HUDEP-2 (cell line): ENCODE measurements at regions not wholly inside any gene's neighbourhood (a gene's known extent, or its start where the extent isn't known, plus 50 kb on each side); places are given as distances from the start of the nearest gene placed in this dataset.
"Not testable (repeated sequence)": the region's sequence is repeated elsewhere in the genome, so short reads cannot be mapped to it uniquely, and the experiment has no call there.

Source experiments
- DNase-seq, 76 experiments: peaks; one replicate each; lab custom pipeline; 2025; ENCODE audit not compliant: unreplicated experiment in 76 of 76; lab: John Stamatoyannopoulos, UW

DNA sequence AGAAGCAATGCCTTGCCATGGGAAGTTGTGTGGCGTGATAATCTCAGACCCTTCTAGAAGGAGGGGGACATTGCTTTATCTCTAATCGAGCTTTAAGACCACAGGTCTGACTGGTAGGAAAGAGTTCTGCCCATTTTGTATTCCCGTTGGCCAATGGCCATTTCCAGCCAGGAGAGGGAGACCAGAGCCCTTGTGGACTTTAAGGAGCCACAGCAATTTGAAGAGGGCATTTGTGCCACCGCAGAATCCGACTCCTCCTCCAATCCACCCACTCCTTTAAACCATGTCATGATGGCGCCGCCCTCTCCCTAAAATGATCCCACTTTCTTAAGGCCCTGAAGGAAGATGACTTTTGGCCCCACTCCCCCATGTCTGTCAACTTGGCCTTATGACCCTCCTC lies 560.5 kb upstream of the ADAMTS16 start:
- DNase-seq: no peak

DNA sequence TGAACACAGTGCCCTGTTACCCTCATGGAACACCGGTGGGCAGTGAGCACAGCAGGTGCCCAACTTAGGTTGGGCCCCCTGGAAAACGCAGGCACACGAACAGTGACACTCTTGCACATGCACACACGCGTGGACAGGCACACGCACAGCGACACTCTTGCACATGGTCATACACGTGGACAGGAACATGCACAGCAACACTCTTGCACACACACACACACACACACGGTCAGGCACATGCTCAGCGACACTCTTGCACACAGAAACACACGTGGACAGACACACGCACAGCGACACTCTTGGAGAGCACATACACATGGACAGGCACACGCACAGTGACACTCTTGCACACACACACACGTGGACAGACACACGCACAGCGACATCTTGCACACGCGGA lies 559.4 kb upstream of the ADAMTS16 start:
- no peak for DNase-seq

DNA sequence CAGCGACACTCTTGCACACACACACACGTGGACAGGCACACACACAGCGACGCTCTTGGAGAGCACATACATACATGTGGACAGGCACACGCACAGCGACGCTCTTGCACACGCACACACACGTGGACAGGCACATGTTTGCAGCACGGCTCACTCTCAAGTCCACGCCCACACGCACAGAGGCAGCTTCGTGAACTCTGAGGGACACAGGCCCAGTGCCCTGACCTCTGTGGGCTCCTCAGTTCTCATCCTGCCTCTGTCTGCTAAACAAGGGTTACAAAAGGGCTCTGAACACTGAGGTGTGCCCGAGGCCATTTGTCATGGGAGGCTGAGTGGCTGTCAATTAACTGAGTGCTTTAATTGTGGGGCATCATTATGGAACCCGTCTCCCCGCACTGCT lies 558.8 kb upstream of the ADAMTS16 start:
- DNase-seq: no peak

DNA sequence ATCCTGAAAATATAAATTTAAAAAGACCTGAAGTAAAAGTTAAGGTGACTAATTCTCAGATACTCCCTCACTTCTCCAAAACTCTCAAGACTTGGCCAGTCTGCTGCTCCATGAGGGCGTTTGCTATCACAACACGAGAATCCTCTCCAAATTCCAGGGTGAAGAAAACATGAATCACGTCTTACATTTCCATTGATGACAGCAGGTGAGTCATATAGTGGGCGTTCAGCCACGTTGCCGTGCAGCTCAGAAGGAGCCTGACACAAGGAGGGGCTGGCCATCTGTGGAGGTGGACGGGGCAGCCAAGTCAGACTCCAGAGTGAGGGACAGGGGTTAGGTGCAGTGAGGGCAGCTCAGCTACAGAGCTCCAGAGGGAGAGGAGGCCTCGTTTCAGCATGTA lies 555.1 kb upstream of the ADAMTS16 start:
- DNase-seq: no peak

DNA sequence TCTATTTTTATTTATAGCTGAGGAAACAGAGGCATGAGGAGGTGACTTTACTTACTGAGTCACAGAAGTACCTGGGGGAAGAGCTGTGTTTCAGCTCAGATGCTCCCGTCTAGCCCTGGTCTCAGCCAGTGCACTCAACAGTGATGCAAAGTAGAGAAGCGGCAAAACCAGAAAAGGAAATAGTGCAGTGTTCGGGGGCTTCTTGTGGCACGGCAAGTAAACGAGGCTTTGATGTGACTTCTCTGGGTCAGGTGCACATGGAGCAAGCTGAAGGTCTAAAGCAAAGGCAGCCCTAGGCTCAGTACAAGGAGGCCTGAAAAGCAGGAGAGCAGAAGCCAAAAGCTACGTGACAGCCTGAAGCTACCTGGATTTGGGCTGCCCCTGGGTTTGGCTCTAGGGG lies 526.7 kb upstream of the ADAMTS16 start:
- DNase-seq: no peak

DNA sequence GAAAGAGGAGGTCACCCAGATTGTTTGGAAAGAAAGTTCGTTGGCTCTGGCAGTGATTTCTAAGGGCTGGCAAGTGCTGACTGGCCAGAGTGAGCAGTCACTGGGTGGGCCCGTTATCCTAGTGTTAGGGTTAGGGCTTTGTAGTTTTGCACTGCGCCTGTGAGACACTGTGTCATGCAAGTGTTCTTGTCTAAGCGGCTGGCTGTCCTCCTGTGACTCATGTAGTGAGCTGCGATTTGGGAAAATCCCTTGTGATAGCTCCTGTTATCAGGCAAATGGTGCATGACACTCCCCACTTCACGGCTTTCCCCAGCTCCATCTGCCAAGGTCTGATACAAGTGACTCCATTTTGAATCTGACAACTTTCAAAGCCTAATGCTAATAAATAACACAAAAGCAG lies 526.0 kb upstream of the ADAMTS16 start:
- DNase-seq: no peak

DNA sequence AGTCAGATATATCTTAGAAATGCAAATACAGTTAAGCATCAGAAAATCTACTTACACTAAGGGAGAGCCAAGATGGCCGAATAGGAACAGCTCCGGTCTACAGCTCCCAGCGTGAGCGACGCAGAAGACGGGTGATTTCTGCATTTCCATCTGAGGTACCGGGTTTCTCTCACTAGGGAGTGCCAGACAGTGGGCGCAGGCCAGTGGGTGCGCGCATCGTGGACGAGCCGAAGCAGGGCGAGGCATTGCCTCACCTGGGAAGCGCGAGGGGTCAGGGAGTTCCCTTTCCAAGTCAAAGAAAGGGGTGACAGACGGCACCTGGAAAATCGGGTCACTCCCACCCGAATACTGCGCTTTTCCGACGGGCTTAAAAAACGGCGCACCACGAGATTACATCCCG lies 524.8 kb upstream of the ADAMTS16 start:
- DNase-seq: not testable (repeated sequence)

DNA sequence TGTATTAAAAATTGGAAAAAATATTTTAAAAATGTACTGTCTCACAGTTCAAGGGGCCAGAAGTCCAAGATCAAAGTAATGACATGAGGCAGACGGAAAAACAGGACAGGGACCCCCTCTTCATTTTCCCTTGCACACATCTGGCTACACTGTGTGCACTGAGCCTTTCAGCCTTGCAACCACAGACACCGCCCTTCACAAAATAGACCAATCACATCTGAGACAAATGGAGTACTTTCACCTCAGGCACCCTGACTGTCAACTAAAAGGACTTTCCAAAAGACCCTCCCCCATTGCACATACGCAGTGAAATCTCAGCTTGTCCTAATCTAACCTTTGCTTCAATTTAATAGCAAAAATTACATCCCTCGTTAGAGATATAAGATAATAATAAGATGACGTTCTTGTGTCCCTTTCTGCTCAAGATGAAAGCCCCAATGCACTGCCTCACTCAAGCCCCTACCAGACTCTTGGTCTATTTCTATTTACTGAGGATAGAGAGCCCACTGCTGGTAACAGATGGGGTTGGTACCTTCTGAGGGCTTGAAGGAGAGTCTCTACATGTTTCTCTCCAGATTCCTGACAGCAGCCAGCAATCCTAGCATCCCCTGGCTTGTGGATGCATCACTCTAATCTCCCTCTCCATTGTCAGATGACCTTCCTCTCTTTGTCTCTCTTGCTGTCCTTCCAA lies 514.8 kb upstream of the ADAMTS16 start:
- no peak for DNase-seq

DNA sequence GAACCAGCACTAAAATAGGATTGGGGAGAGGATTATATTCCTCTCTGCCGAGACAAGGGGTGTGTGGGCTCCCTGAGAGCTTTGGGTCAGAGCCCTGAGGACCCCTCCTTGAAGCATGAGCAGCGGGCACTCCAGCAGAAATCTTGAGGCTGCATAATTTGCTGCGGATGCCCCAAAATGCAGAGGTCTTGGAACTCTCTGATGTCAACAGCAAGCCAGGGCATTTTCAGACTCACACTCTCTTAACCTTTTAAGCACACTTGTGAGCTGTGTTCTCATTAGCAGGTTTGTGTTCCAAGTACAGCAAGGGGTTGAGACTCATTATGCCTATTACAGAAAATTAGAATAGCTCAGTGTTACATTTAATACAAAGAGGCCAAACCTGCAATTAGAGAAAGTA lies 513.0 kb upstream of the ADAMTS16 start:
- DNase-seq: no peak

DNA sequence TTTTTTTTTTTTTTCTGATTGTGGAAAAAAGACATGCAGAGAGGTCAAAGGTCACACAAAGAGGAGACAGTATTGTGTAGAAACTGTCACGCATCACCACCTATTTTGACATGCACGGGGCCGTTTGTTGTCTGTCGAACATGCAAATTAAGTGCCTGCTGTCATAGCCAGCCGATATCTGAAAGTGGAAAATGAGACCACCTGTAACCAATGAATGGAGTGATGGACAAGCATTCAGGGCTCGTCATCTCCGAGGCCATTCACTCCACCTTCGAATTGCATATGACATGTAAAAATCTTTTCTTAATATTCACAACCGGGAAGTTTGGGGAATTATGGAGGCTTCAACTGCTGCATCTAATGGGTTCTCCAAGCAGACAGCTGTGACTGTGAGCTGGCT lies 512.2 kb upstream of the ADAMTS16 start:
- DNase-seq: no peak

DNA sequence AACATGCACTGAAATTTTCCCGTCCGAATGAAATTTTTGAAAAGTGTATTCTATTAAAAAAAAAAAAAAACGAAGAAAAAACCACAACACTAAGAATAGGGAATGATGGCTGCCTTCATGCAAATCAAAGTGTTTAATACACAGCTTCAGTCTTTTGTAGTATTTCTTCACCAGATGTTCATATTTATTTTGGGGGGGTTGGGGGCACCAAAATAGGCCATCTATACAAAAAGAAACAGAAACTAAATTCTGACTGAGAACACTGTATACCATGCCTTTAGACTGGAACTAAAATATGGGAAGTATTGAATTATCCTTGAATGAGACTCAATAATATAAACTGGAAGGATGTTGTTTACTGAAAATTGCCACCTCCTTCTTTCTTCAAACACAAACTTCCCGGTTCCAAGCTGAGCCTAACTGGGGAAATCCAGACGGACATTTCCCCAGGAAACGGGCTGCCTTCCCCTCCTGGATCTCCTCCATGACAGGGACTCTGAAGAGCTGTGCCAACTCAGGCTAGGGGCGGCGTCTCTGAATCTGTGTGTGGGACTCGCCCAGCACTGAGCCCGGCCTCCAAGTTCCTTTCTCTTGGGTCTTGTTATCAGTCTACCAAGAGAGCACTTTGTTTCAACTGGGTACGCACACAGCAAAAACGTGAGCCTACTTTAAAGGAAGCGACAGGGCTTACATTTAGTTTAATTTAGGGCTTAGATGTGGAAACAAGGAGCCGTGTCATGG lies 511.3 kb upstream of the ADAMTS16 start:
- no peak for DNase-seq

DNA sequence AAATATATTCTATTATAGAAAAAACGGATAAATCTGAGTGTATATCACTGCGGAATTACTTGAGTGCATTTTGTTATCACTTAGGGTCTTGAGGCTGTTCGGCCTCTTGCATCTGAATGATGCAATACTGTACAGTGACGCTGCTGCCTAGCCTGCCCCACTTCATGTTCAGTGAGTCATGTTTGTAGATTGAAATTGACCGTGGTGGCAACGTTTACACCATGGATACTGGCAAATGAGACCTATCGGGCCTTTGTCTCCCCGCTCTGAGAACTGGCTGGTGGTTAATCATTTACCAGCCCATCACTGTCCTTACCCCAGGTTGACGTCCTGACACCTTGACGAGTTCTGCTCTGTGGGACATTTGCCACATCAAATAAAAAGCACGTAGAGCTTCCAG lies 510.1 kb upstream of the ADAMTS16 start:
- no peak for DNase-seq

DNA sequence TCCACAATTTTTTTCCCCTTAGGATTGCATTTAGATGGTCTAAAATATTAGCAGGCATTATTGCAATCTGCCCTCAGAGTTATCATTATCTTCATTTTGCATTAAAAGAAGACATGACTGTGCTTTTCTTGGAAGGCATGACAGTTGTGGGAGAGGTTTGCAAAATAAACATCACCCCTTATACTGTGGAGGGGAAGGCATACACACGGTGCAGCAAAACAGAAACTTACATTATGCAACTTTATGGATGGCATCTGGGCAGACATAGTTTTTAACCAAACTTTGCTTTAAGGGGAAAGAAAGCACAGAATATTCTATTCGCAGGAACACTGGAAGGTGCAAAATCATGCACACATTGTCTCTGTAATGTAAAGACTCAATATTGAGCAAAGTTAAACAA lies 505.8 kb upstream of the ADAMTS16 start:
- no peak for DNase-seq

DNA sequence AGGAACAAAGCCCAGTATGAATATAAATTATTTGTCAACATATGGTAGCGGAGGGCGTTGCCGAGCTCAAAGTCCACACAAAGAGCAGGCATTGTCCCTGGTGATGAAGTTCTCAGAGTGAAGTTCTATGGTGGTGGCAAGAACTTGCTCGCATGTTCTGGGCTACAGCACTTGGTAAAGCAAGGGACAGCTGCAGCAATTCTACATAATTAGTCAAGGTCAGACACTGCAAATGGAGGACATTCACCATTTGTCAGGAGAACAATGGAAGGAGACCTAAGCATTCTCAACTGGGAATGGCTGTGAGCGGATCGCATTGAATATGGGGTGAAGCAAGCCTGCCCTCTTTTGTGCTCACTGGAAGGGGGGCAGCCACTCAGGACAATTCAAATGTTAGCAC lies 503.8 kb upstream of the ADAMTS16 start:
- no peak for DNase-seq

DNA sequence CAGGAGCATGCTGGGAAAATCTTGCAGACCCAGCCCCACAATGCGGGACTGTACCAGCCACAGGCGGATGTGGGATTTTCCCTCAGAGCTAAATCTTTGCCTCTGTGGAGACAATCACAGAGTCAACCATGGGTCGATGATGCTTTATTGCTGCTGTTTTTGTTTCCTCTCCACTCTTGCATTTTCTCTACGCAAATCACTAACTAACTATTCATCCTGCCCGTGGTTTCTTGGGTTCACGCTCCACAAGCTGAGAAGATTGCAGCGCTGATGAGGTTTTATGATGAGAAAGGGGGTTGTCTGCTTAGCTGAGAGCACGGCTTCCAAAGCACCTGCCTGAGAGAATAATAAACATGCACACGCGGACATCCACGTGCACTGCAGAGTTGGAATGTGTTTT lies 500.2 kb upstream of the ADAMTS16 start:
- DNase-seq: no peak

DNA sequence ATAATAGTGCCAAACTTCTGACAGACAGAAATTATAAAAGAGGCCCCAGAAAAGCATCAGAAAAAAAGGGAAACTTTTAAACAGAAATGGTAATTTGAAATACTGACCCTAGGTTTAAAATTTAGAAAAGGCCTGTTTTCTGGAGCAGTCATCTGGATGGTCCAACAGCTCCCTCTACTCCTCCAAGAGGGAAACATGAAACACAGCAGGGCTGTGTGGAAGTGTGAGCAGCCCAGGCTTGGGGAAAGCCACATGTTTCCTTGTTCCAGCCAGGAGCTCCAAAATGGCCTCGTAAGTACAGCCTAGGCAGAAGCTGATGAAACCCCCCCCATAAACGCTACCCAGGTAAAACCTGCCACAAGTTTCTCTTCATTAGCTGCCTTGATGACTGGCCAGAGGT lies 499.3 kb upstream of the ADAMTS16 start:
- DNase-seq: no peak

DNA sequence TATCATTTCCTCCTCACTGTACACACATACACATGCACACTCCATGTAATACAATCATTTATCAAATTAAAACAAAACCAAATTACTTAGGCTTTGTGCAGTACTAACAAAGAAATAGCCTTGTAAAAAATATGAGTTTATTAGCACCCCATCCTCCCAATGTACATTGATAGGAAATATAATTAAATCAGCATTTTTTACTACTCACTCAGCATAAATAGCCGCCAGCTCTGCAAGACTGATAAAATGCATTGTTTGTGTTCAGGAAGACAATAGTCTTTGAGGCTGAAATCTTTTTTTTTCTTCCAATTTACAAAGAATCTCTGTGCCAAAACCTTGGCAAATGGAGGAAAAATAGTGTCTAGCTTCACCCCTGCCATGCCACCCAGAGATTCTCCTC lies 497.6 kb upstream of the ADAMTS16 start:
- no peak for DNase-seq

DNA sequence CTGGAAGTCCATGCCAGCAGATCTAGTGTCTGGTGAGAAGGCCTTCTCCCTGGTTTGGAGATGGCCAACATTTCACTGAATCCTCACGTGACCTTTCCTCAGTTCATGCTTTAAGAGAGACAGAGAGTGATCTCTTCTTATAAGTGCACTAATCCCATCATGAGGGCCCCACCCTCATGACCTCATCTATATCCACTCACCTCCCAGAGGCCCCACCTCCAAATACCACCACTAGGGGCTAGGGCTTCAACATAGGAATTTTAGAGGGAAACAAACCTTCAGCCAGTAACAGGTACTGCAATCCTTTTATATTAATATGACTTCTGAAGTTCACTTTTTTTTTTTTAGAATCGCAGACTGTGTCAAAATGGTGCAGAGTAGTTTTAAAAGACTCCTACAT lies 496.9 kb upstream of the ADAMTS16 start:
- no peak for DNase-seq

DNA sequence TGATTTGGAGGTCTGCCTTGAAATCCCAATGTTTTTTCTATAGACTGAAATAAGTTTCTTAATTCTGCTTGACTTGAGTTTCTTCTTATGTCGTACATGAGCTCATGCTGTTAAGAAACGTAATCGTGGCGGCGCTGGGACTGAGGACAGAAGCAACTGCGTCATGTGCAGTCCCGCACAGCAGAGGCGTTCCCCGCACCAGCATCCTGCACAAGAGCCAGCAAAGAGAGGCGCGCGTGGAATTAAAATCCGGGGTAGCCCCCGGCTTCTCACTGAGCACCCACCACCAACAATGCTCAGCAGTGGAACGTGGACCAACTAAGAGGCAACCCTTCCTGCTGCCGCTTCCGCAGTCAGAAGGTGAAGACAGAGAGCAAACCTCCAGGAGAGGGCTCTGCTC lies 496.2 kb upstream of the ADAMTS16 start:
- DNase-seq: no peak

DNA sequence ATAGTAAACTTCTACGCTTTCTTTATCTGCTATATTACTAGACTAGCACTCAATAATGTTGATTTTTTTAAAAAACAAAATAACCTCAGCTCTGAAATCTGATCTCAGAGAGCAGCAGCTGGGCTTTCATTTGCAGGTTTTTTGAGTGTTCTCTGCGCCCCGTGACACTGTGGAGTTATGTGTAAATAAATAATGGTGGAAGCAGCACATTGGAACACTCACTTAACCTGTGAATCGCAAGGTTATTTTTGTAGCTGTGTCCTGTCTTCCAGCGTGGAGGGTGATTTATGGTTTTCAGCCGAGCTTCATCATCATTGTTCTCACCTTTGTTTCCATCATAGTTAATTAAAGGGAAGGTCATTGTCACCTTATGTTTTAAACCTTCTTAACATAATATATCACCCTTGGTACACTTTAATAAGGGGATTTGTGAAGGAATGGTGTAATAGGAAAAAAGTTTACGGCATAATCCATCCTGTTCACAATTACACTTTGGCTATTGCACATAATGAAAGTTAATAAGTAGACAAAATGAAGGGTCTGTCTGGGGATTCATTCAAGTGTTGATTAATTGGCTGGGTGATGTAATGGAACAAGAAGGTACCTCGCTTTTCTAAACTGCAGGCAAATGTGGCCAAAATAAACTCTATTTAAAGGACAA lies 493.3 kb upstream of the ADAMTS16 start:
- DNase-seq: no peak

DNA sequence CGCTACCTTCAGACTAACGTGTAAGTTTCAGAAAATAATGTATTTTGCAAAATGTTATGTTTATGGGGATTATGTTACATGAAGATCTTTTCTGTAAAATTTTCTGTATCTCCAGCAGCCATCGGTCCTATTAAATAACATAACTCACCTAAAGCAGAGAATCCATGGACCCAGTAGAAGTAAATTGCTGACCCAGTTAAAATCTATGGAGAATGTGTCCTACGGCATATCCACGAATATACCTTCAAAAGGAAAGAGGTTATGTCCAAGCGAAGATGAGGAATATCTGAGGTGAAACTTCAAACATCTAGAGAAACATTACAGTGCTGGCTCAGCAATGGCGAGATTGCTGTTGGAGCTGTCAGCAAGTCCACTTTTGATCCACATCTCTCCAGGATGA lies 492.2 kb upstream of the ADAMTS16 start:
- DNase-seq: no peak
